HK-2 (cell line): ENCODE measurements at regions not wholly inside any gene's neighbourhood (a gene's known extent, or its start where the extent isn't known, plus 50 kb on each side); places are given as distances from the start of the nearest gene placed in this dataset.

Experiments
- DNase-seq: peaks from one replicate; pipeline ENCODE4 v3.0.0-alpha.2; 2018; ENCODE audit not compliant: unreplicated experiment

DNA sequence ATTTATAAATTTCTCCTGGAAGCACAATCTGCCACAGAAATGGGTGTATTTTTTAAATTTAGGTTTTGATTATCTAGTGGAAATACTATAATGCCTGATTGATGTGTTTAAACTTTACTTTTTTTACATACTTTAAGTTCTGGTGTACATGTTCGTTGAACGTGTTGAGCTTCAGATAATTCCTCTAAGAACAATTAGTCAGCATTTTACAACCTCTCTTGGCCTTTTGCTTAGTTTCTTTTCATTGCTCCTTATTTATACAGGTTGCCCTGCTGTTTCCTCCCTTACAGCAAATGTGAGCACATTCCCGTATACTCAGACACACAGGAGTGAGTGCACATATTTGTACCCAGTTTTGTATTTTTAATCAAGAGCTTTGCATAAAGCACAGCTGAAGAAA, 1038.9 kb downstream of the BRINP3 start:
- DNase-seq: no peak

DNA sequence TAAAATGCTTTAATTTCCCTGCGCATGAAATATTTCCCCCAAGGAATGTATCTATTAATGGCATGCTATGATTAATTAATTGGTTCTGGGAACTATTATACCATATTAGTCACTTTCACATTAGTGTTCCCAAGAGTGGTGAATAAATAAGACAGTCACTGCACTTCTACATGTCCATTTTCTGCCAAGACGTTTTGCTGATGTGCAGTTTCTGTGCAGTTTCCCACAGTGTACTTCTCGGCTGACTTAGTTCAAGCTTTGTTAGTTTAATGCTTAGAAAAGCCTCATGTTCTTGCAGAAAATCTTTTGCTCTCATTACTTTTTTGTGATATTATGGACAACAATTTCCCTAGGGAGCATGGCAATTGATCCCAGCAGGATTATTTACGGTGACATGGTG, 1014.5 kb downstream of the BRINP3 start:
- no peak for DNase-seq

DNA sequence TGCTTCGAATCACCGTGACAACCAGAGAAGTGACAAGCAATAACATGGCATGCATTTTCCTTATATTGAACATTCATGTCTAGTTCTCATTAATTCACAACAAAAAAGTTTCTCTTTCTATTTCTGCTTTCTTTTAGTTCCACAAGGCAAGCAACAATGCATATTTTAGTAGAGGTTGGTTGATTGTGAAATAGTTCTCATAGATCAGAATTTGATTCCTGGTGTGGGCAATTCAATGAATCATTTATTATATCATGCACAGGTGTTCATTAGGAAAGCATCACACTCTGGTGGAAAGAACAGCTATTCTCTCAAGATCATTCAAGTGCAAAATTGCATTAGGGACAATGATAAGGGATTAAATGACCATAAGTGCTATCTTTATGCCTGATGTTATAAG, 980.9 kb downstream of the BRINP3 start:
- DNase-seq: no peak

DNA sequence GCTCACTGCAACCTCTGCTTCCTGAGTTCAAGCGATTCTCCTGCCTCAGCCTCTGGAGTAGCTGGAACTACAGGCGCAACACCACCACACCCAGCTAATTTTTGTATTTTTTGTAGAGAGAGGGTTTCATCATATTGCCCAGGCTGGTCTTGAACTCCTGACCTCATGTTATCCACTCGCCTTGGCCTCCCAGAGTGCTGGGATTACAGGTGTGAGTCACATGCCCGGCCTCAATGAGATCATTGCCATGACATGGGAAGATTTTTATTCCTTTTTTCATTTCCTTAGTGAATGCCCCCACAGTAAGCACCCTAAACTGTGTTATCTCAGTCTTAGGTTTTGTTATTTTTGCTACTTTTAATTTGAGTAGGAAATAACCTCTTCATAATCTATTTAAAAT, 977.9 kb downstream of the BRINP3 start:
- no peak for DNase-seq

DNA sequence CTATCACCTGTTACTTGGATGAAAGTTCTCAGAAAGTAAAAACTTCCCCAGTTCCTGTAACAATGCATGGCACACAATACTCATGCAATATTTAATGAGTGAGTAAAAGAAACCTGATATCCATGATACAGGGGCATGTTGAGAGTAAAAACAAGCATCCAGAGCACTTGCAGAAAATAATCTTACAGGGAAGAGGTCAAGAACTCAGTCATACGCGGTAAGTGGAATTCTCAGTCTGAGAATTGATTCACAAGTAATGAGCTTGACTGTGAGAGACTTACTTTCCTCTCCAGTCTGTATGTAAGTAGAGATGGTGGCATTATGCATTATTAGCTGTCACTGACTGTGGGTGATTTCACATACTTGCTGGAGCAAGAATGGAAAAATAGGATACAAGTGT, 976.9 kb downstream of the BRINP3 start:
- no peak for DNase-seq

DNA sequence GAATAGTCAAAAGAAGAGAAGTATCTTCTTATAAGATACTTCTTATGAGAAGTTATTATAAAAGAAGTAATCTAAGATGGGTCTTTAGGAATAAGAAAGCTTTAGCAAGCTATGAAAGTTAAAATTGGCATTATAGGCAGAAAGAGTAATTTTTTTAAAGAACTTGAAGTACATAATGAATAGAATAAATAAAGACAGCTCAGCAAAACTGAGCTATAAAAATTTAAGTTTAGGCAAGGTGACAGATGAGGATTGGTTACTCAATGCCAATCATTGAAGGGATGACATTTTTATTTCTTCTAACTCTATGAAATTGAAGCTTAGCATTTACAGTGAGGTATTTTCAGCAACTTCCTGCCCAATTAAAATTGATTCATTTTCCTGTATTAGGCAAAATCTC, 966.8 kb downstream of the BRINP3 start:
- no peak for DNase-seq

DNA sequence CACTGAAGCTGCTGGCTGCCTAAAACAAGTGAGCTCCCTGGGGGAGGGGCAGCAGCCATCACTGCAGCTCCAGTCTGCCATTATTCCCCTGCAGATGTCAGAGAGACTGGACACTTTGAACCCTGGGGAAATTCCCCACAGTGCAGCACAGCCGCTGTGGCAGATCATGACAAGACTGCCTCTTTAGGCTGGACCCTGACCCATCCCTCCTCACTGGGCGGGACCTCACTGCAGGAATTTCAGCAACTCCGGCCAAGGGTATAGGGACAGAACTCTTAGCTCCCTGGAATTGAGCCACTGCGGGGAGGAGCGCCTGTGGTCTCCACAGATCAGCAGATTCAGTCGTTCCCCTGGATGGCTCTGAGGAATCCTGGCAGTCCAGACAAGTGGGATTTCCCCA, 964.6 kb downstream of the BRINP3 start:
- DNase-seq: no peak

DNA sequence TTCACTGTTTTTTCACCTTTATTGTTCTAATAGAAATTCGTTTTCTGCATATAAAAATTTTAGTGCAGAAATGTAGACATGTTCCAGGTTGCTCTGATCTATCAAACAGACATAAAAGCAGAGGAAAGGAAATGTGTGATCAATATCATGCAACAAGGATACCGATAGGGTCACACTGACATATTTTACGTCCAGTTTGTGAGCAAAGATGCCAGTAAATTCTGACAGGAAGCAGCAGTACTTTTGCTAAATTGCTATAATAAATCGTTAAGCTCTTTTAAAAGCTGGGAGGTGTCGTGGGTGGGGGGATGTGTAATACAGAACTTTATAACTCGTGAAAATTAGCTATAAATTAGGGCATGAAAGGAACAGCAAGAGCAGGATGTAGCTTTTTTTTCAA, 955.2 kb downstream of the BRINP3 start:
- DNase-seq: no peak

DNA sequence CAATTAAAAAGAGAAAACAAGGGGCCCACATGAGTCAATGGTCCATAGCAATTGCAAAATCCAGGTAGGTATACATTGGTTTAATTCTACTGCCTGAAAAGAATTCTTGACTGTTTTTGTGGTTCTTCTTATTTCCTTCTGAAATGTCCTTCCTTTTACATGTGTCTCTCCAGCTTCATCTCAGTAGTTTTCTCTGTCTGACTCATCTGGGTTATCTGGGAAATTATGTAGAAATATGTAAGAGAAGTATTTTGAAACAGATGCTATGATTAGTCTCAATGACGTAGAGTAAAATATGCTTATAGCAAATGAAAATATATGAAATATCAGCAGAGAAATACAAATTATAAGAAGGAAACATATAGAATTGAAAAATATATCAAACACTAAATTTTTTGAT, 953.2 kb downstream of the BRINP3 start:
- no peak for DNase-seq

DNA sequence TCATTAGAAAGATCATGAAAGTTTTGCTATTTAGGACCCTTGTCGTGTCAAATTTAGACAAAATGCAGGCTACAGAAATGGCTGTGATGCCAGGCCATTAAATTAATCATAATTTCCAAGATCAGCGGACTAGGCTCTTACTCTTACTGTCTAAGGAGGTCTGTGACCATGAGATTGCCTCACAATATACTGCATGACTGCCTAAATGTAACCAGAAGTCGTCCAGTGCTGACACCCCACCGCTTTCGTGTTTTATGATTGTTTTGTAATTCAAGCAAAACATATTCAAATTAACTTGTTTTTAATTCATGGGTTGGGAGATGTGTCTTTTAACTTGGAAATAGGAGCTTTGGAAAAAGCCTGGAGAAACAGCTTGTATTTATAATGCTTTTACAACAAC, 947.5 kb downstream of the BRINP3 start:
- DNase-seq: no peak

DNA sequence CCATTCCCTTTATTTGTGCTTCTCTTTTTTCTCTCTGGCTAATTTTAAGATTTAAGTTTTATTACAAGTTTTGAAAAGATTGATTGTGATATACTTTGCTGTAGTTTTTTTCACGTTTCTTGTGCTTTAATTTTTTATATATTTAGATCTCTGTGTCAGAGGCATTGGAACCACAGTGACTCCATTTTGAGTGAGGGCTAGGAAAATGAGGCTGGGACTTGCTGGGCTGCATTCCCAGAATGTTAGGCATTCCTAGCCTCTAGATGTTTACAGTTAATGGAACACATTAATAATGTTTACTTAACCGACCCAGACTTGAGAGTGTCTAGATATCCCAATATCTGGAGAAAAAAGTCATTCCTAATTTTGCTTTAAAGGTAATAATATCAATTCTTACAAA, 939.4 kb downstream of the BRINP3 start:
- DNase-seq: no peak

DNA sequence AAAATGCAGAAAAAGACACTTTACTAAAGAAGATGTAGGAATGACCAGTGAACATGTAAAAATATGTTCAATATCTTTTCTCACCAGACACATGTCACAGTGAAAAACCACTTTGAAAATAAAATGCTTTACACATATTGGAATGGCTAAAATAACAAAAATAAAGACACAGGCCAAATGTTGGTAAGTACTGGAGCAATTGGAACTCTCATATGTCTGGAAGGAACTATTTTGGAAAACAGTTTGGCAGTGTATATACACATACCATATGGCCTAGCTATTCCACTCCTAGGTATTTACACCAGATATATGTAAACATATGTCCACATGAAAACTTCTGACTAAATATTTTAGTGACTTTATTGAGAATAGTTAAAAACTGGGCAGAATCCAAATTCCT, 927.2 kb downstream of the BRINP3 start:
- DNase-seq: no peak

DNA sequence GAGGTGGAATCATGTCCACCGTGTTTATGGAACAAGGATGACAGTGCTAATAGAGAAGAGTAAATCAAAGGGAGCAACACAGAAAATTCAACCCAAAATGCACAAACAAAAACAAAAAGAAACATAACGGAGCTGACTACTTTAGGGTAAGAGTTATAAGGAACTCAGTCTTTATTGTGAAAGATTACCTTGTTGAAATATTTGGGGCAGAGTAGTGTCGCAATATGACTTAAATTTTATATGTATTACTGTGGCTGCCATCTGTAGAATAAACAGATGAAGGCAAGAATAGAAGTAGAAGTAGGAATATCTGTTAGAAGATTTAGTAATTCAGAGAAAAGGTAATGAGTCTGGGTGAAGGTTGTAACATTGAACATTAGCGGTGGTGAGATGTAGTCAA, 913.9 kb downstream of the BRINP3 start:
- no peak for DNase-seq

DNA sequence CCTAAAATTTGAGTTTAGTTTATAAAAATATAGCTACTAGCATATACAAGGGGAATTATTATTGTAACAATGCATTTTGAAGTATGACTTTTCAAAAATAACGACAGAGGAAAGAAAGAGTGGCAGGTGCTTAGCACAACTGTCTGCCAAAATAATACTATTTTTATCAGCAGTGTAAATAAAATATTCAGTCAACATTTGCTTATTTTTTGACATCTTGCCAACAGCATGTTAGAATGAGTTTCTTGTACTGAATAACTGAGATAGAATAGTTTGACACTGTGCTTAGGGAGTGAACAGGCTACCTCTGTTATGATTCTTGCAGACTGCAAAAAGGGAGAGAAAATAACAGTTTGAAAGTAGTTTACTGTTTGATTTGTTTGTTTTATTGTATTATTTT, 909.8 kb downstream of the BRINP3 start:
- DNase-seq: no peak

DNA sequence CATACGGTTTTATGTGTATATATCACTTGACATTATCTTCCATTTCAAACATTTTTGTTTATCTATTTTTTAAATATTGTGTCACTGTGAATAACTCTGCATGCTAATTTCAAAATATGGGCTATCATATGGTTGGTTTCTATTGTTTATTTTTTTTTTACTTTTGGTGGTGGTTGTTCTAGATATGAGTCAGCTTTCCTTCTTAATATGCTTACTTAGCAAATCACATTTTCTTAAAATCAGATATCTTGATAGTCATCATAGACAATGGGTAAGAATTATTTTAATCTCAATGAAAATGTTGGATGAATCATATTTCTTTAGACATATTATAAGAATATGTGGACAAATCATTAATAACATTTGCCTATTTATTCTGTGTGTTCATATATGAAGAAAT, 881.5 kb downstream of the BRINP3 start:
- DNase-seq: no peak

DNA sequence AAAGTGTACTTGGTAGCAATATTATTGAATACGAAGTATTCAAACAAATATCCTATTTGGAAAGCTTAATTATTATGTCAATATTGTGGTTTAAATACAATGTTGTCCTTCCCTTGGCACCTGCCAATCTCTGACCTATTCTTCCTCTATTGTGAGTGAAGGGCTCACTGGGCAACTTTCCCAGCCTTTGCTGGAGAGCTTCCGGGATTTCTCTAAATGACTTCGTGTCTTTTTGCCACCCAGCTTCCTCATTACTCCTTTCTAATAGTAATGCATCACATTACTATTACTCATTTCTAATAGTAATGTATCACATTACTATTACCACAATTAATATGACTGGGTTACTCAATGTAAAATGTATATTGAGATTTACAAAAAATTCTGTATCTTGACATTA, 880.6 kb downstream of the BRINP3 start:
- DNase-seq: no peak

DNA sequence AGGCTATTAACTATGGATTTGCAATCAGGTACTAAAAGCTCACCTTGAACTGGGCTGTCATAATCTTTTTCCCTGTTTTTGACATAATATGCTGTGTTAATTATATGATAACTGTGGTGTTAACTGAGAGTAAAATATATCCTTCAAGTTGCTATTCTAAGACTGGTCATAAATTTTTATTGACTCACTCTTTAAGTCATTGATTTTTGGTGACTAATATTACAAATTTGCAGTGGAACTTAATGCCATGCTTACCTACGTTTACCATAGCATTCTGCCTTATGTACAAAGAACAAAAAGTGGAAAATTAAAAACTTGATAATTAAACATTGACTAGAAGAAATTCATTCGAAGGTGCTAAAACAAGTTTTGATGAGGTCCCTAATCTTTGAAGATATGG, 872.4 kb downstream of the BRINP3 start:
- DNase-seq: no peak

DNA sequence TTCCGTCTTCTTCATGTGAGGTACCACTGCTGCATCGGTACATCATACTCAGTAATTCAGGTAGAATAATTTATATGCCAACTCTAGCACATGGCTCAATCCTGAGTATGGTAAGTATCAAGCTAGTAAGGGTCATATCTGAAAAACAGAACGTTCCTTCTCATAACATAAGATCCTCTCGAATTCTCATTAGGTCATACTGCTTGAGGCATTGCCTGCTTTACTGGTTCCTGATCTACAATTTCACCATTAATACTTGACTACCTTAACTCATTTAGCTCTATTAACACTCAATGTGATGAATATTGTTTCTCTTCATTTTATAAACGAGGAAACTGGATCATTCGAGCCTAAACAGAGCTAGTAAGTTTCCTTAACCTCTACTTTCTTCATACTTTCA, 871.6 kb downstream of the BRINP3 start:
- no peak for DNase-seq

DNA sequence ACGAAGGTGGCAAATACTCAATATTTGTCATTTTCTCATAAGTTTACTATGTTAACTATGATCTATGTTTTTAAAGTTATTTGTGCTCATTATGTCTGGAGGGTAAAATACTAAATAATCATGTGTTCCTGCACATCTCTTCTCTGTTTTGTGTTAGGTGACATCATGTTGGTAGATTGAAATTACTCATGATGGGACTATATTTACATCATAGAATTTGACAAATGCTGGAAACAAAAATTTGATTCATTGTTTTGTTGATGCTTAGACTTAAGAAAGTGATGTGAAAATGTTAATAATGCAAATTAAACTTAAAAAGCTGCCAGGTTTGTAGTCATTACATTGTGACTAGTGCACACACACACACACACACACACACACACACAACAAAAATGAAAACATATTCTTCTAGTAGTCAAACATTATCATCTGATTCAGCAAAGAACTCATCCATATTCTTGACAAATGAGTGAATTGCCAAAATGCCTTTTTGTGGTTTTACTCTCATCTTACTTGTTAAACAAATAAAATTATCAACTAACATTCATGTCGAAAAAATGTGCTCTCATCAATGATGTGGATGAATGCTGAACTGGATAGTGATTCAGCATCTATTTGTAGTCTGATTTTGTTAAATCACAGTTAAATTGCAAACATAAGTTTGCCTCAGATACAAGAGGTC, 870.7 kb downstream of the BRINP3 start:
- no peak for DNase-seq

DNA sequence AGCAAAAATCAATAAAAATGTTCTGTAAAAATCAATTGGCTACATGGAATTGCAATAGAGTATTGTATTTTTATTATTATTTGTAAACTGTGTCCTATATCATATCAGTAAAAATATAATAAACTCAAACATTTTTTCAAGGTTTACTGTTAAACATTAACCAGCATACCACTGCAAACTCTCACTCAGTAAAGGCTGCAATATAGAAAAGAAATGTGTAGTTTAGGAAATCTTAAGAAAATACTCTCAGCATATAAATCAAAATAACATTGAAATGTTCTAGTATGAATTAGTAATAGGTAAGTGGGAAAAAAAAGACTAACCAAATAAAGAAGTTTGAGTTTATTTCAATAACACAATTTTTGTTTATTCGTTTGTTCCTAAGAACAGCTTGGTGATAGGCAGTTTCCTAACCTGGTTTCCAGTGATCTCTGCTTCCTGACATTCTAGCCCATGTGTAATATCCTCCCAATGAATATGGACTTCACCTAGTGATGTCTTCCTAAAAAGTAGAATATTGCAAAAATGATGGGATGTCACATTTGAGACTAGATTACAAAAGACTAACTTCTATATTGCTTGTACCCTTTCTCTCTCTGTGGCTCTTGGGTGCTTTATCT, 870.1 kb downstream of the BRINP3 start:
- DNase-seq: no peak

DNA sequence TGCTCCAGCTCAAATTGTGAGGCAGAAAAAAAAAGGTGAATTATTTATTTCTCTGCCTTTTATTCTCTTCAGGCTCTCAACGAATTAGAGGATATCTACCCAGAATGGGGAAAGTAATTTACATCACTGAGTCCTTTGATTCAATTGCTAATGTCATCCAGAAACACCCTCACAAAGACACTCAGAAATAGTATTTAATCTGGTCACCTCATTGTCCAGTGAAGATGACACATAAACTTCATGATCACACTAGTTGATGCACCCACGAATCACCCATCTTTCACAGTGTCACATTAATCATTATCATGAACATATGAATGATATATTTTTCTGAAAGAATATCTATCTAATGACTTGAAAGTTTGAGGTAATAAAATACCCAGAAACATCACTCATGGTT, 868.5 kb downstream of the BRINP3 start:
- DNase-seq: no peak

DNA sequence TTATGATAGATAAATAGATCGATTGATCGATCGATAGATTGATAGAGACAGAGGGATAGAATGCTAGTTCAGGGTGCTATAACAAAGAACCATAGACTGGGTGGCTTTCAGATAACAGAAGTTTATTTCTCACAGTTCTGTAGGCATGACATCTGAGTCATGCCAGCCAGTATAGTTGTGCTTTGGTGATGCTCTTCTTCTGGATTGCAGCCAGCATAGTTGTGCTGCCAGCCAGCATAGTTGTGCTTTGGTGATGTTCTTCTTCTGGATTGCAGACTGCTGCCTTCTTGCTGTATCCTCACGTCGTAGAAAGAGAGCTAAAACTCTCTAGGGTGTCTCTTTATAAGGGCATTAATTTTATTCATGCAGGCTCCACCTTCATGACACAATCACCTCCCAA, 860.8 kb downstream of the BRINP3 start:
- DNase-seq: peak; percentile 38

DNA sequence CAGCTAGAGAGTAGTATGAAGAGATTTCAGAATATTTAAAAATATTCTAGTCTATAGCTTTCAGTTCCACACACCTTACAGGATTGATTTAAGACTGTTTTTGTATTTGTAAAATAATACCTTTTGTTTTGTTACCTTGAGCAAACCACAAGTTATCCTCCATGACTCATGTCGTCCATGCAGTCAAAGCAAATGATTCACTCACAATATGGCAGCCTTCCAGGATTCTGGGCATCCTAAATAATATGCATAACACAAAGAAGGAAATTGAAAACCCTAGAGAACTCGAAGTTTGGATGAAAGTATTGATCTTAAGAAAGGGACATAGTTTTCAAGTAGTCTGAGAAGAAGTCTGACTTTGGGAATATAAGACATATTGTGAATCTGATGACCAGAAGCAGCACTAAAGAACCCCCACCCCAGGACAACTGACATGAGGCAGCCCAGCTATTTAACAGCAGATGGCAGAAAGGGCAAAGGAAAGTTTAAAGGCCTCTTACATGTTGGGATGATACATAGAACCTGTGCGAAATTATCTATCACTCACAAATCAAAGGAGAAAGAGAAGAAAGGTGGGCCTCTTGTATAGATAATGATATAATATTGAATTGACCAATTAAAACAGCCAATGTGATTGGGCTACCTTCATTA, 857.9 kb downstream of the BRINP3 start:
- peak; percentile 45 for DNase-seq

DNA sequence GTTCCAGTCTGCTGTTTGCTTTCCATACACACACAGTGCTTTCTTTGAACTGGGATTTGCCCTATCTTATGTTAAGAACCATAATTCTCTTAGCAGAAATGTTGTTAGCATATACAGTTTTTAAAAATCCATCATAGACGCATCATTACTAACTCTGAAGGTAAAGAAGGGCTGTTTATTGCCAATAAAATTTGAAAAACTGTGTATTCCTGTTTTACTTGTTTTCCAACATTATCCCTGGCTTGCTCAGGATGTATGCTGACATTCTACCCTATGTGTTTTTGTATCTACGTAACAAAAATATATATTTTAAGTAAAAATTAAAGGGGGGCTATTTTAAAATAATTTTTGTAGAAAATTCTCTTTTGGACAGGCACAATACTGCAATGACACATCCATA, 857.2 kb downstream of the BRINP3 start:
- no peak for DNase-seq
